Ovary (tissue), 3 donors: ENCODE measurements at regions not wholly inside any gene's neighbourhood (a gene's known extent, or its start where the extent isn't known, plus 50 kb on each side); places are given as distances from the start of the nearest gene placed in this dataset.
"Not testable (repeated sequence)": the region's sequence is repeated elsewhere in the genome, so short reads cannot be mapped to it uniquely, and the experiment has no call there.

Experiments
- EP300 ChIP-seq: sonication (generic); formaldehyde crosslinking; IDR thresholded peaks from one replicate; pipeline ENCODE4 v1.6.1; 2017; ENCODE audit warnings: antibody characterized with exemption
- TF ChIP-seq, protein P1 (sequence below), 3 donors: fragments of 450-650 bp in 2 of 3; fragments of 200-600 bp in 1 of 3; IDR thresholded peaks; one replicate each; pipeline versions ENCODE4 v1.5.1 to v1.8.0; 2016 to 2022; ENCODE audit warnings: antibody characterized with exemption in 3 of 3, mild to moderate bottlenecking in 1 of 3
- donor health status: DM: no; HTN: no; CAD: no.

DNA sequence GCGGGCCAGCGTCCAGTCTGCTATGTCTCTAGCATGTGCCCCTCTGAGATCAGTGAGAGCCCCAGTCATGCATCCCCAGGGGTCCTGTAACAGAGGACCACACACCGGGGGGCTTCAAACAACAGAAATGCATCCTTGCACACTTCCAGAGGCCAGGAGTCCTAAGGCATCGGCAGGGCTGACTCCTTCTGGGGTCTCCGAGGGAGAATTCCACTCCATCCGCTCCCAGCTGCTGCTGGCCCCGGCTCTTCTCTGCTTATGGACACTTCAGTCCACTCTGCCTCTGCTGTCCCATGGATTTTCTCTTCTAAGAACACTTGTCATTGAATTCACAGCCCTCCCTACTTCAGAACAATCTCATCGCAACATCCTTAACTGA lies 157.6 kb downstream of the NPIPB11 start:
- TF ChIP-seq, protein P1, sequence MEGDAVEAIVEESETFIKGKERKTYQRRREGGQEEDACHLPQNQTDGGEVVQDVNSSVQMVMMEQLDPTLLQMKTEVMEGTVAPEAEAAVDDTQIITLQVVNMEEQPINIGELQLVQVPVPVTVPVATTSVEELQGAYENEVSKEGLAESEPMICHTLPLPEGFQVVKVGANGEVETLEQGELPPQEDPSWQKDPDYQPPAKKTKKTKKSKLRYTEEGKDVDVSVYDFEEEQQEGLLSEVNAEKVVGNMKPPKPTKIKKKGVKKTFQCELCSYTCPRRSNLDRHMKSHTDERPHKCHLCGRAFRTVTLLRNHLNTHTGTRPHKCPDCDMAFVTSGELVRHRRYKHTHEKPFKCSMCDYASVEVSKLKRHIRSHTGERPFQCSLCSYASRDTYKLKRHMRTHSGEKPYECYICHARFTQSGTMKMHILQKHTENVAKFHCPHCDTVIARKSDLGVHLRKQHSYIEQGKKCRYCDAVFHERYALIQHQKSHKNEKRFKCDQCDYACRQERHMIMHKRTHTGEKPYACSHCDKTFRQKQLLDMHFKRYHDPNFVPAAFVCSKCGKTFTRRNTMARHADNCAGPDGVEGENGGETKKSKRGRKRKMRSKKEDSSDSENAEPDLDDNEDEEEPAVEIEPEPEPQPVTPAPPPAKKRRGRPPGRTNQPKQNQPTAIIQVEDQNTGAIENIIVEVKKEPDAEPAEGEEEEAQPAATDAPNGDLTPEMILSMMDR (IDR thresholded peaks at IDR 0.05) = not testable (repeated sequence)
- not testable (repeated sequence) for TF ChIP-seq EP300
